ENCODE measurements at regions not wholly inside any gene's neighbourhood (a gene's known extent, or its start where the extent isn't known, plus 50 kb on each side); places are given as distances from the start of the nearest gene placed in this dataset.

GRCh38 chr2:174666845-174667244 is 69.2 kb upstream of the WIPF1 start:
- no peaks in the 10 kb centered on the region for H3K27me3 ChIP-seq (ENCODE audit: insufficient read depth, poor library complexity, severe bottlenecking)
- peak in 1 of 2 experiments; percentile 33 for DNase-seq (ENCODE audit: low read depth in 1 of 2, low spot score in 1 of 2)
- H3K27ac ChIP-seq (replicated peaks) = peak overlapping the region; percentile 85
- no peak overlapping the region for H3K4me3 ChIP-seq (replicated peaks; ENCODE audit: insufficient read depth, low read length)
- TF ChIP-seq POLR2AphosphoS5 (IDR thresholded peaks at IDR 0.05; ENCODE audit: low read depth) (no peak), CTCF (IDR thresholded peaks at IDR 0.05; ENCODE audit: insufficient read depth, low read length) (no peak)

DNA sequence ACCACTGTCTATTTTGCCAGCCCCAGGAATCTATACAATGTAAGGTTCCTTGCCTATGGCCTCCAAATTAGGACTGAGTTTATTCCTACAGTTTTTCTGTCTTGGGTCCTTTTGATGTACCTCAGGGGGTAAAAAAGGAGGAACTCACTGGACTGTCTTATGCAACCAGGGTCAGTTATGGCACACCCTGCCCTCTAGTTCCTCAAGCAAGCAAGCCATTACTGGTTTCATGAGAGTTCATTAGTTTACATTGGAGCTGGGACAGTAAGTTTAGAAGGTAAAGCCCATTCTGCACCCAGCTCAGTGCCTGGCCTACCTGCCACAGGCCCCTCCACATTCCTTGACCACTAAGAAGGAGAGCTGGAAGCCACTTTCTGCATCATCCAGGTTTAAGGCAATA is 68.7 kb upstream of the WIPF1 start:
- Histone ChIP-seq H3K4me3 (replicated peaks; ENCODE audit: insufficient read depth, low read length) (no peak overlapping the region), H3K27ac (replicated peaks) (peak overlapping the region; percentile 85), H3K27me3 (ENCODE audit: insufficient read depth, poor library complexity, severe bottlenecking) (no peaks in the 10 kb centered on the region)
- peak; percentile 66 to 90 for DNase-seq (ENCODE audit: low read depth in 1 of 2, low spot score in 1 of 2)
- TF ChIP-seq CTCF (IDR thresholded peaks at IDR 0.05; ENCODE audit: insufficient read depth, low read length) (no peak), POLR2AphosphoS5 (IDR thresholded peaks at IDR 0.05; ENCODE audit: low read depth) (peak; percentile 38; the same call in 1 of the 2 replicates), SPI1 (IDR thresholded peaks at IDR 0.05; ENCODE audit: borderline replicate concordance, low read depth) (peak; percentile 95)

GRCh38 chr2:174664084-174664759 is 66.6 kb upstream of the WIPF1 start:
- no peak for DNase-seq (ENCODE audit: low read depth in 1 of 2, low spot score in 1 of 2)
- no peak for TF ChIP-seq CTCF (IDR thresholded peaks at IDR 0.05; ENCODE audit: insufficient read depth, low read length)
- TF ChIP-seq GABPA (IDR thresholded peaks at IDR 0.05; ENCODE audit: low read depth) = no peak
- TF ChIP-seq SPI1 (IDR thresholded peaks at IDR 0.05; ENCODE audit: borderline replicate concordance, low read depth) = no peak
- TF ChIP-seq, protein P1, sequence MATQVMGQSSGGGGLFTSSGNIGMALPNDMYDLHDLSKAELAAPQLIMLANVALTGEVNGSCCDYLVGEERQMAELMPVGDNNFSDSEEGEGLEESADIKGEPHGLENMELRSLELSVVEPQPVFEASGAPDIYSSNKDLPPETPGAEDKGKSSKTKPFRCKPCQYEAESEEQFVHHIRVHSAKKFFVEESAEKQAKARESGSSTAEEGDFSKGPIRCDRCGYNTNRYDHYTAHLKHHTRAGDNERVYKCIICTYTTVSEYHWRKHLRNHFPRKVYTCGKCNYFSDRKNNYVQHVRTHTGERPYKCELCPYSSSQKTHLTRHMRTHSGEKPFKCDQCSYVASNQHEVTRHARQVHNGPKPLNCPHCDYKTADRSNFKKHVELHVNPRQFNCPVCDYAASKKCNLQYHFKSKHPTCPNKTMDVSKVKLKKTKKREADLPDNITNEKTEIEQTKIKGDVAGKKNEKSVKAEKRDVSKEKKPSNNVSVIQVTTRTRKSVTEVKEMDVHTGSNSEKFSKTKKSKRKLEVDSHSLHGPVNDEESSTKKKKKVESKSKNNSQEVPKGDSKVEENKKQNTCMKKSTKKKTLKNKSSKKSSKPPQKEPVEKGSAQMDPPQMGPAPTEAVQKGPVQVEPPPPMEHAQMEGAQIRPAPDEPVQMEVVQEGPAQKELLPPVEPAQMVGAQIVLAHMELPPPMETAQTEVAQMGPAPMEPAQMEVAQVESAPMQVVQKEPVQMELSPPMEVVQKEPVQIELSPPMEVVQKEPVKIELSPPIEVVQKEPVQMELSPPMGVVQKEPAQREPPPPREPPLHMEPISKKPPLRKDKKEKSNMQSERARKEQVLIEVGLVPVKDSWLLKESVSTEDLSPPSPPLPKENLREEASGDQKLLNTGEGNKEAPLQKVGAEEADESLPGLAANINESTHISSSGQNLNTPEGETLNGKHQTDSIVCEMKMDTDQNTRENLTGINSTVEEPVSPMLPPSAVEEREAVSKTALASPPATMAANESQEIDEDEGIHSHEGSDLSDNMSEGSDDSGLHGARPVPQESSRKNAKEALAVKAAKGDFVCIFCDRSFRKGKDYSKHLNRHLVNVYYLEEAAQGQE (IDR thresholded peaks at IDR 0.05; ENCODE audit: insufficient replicate concordance, low read depth) = no peak
- TF ChIP-seq POLR2AphosphoS5 (IDR thresholded peaks at IDR 0.05; ENCODE audit: low read depth) = no peak
- H3K27ac ChIP-seq (replicated peaks) = peak overlapping the region; percentile 59
- no peaks in the 10 kb centered on the region for H3K27me3 ChIP-seq (ENCODE audit: insufficient read depth, poor library complexity, severe bottlenecking)
- H3K4me3 ChIP-seq (replicated peaks; ENCODE audit: insufficient read depth, low read length) = no peak overlapping the region

- DNase-seq (ENCODE audit: low read depth in 1 of 2, low spot score in 1 of 2) = peak in 1 of 2 experiments; percentile 33
- Histone ChIP-seq H3K27me3 (ENCODE audit: insufficient read depth, poor library complexity, severe bottlenecking) (no peaks in the 10 kb centered on the region), H3K27ac (replicated peaks) (peak overlapping the region; percentile 59), H3K4me3 (replicated peaks; ENCODE audit: insufficient read depth, low read length) (no peak overlapping the region)
- TF ChIP-seq GABPA (IDR thresholded peaks at IDR 0.05; ENCODE audit: low read depth) (no peak), CTCF (IDR thresholded peaks at IDR 0.05; ENCODE audit: insufficient read depth, low read length) (no peak), POLR2AphosphoS5 (IDR thresholded peaks at IDR 0.05; ENCODE audit: low read depth) (no peak), SPI1 (IDR thresholded peaks at IDR 0.05; ENCODE audit: borderline replicate concordance, low read depth) (no peak)
- TF ChIP-seq, protein P1 (IDR thresholded peaks at IDR 0.05; ENCODE audit: insufficient replicate concordance, low read depth) = no peak
These were observed 65.9 kb upstream of the WIPF1 start for GRCh38 chr2:174663550-174663949.
